ENCODE measurements at regions not wholly inside any gene's neighbourhood (a gene's known extent, or its start where the extent isn't known, plus 50 kb on each side); places are given as distances from the start of the nearest gene placed in this dataset.

GRCh38 chr6:48369100-48369499 lies 258.1 kb upstream of the PTCHD4 start:
- no peak for TF ChIP-seq CTCF (IDR thresholded peaks at IDR 0.05; ENCODE audit: borderline replicate concordance, control extremely low read depth, extremely low read depth, insufficient read depth, missing control alignments)
- no peak for DNase-seq (ENCODE audit: low spot score)
- in situ Hi-C loops (cut with MboI; ENCODE audit: low sequenced_read_pairs, unreplicated experiment): no loop called here

GRCh38 chr6:48325701-48326100 lies 214.7 kb upstream of the PTCHD4 start:
- in situ Hi-C loops (cut with MboI; ENCODE audit: low sequenced_read_pairs, unreplicated experiment): no loop called here
- no peak for DNase-seq (ENCODE audit: low spot score)
- TF ChIP-seq CTCF (IDR thresholded peaks at IDR 0.05; ENCODE audit: borderline replicate concordance, control extremely low read depth, extremely low read depth, insufficient read depth, missing control alignments): no peak

GRCh38 chr6:48318670-48319069 lies 207.7 kb upstream of the PTCHD4 start:
- no peak for TF ChIP-seq CTCF (IDR thresholded peaks at IDR 0.05; ENCODE audit: borderline replicate concordance, control extremely low read depth, extremely low read depth, insufficient read depth, missing control alignments)
- no peak for DNase-seq (ENCODE audit: low spot score)
- in situ Hi-C loops (cut with MboI; ENCODE audit: low sequenced_read_pairs, unreplicated experiment): no loop called here

GRCh38 chr6:48315915-48316314 lies 204.9 kb upstream of the PTCHD4 start:
- in situ Hi-C loops (cut with MboI; ENCODE audit: low sequenced_read_pairs, unreplicated experiment): no loop called here
- no peak for DNase-seq (ENCODE audit: low spot score)
- TF ChIP-seq CTCF (IDR thresholded peaks at IDR 0.05; ENCODE audit: borderline replicate concordance, control extremely low read depth, extremely low read depth, insufficient read depth, missing control alignments): no peak

GRCh38 chr6:48315051-48315719 lies 204.2 kb upstream of the PTCHD4 start:
- TF ChIP-seq CTCF (IDR thresholded peaks at IDR 0.05; ENCODE audit: borderline replicate concordance, control extremely low read depth, extremely low read depth, insufficient read depth, missing control alignments): no peak
- no peak for DNase-seq (ENCODE audit: low spot score)
- in situ Hi-C loops (cut with MboI; ENCODE audit: low sequenced_read_pairs, unreplicated experiment): no loop called here

GRCh38 chr6:48311301-48311700 lies 200.3 kb upstream of the PTCHD4 start:
- in situ Hi-C loops (cut with MboI; ENCODE audit: low sequenced_read_pairs, unreplicated experiment): no loop called here
- no peak for DNase-seq (ENCODE audit: low spot score)
- TF ChIP-seq CTCF (IDR thresholded peaks at IDR 0.05; ENCODE audit: borderline replicate concordance, control extremely low read depth, extremely low read depth, insufficient read depth, missing control alignments): no peak

All from GM13976 (cell line).